Activated CD4-positive, alpha-beta T cell treated with anti-CD3 and anti-CD28 coated beads for 36 hours (primary cell): ENCODE measurements at regions not wholly inside any gene's neighbourhood (a gene's known extent, or its start where the extent isn't known, plus 50 kb on each side); places are given as distances from the start of the nearest gene placed in this dataset.

Experiments used
- ATAC-seq: fragments of 200-7000 bp; cut with Tn5 transposase; one replicate; pipeline ENCODE4 v1.10.0; 2021; ENCODE audit warnings: mild to moderate bottlenecking, moderate library complexity
- CTCF ChIA-PET: fragments of 350-600 bp; sonication (Branson Sonifier 250); formaldehyde crosslinking; loops from one replicate; lab custom pipeline; 2021; ENCODE audit warnings: antibody characterized with exemption; lab: Charles Lee
- POLR2A ChIA-PET: fragments of 350-600 bp; sonication (Branson Sonifier 250); formaldehyde crosslinking; loops from one replicate; lab custom pipeline; 2021; ENCODE audit warnings: antibody characterized with exemption, inconsistent platforms; lab: Charles Lee
- DNase-seq: peaks from one replicate; pipeline ENCODE4 v3.0.0-alpha.2; 2020
- H3K27ac Mint-ChIP-seq: one replicate; pipeline ENCODE4 v1.8.0; 2021; ENCODE audit warnings: mixed read lengths
- H3K27me3 Mint-ChIP-seq: one replicate; pipeline ENCODE4 v1.8.0; 2021; ENCODE audit warnings: mixed read lengths
- H3K36me3 Mint-ChIP-seq: one replicate; pipeline ENCODE4 v1.8.0; 2021; ENCODE audit warnings: low read depth, mixed read lengths
- H3K4me1 Mint-ChIP-seq: one replicate; pipeline ENCODE4 v1.8.0; 2021; ENCODE audit warnings: mixed read lengths
- H3K4me3 Mint-ChIP-seq: one replicate; pipeline ENCODE4 v1.8.0; 2021; ENCODE audit warnings: mild to moderate bottlenecking, moderate library complexity, mixed read lengths
- H3K9me3 Mint-ChIP-seq: one replicate; pipeline ENCODE4 v1.8.0; 2021; ENCODE audit warnings: low read depth, mixed read lengths
- intact Hi-C, 2 experiments: fragments of 100-400 bp; cut with DNase I in 1 of 2; cut with micrococcal nuclease in 1 of 2; formaldehyde crosslinking; loops; one replicate each; pipeline versions ENCODE4 v1.14.2 to v1.15.1; 2022 to 2024; cut with DNase I, micrococcal nuclease

DNA sequence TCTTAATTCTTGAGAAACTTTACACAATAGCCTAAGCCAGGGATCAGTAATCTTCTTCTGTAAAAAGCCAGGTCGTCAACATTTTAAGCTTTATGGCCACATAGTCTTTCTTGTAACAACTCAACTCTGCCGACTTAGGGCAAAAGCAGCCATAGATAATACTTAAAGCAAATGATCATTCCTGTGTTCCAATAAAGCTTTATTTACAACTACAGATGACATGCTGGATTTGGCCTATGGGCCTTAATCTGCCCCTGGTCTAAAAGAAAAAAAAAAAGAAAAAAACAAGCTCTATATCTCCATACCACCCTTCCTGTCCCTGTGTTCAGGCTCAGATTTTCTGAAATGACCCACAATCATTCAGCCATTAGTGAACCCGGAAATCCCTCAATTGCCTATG, 220.3 kb downstream of the ENC1 start:
- H3K27ac Mint-ChIP-seq = no peak overlapping the region
- ChIA-PET POLR2A (no interaction called here), CTCF (no interaction called here)
- H3K4me1 Mint-ChIP-seq = no peaks in the 10 kb centered on the region
- intact Hi-C loops = no loop called here
- no peaks in the 10 kb centered on the region for H3K36me3 Mint-ChIP-seq
- ATAC-seq = no peak
- H3K9me3 Mint-ChIP-seq = no peaks in the 10 kb centered on the region
- DNase-seq = no peak
- H3K4me3 Mint-ChIP-seq = no peak overlapping the region
- H3K27me3 Mint-ChIP-seq = peaks cover 2% of the 10 kb centered on the region

- DNase-seq = no peak
- peaks cover 2% of the 10 kb centered on the region for H3K27me3 Mint-ChIP-seq
- H3K4me1 Mint-ChIP-seq = no peaks in the 10 kb centered on the region
- ATAC-seq = no peak
- CTCF ChIA-PET = no interaction called here
- H3K36me3 Mint-ChIP-seq = no peaks in the 10 kb centered on the region
- no peaks in the 10 kb centered on the region for H3K9me3 Mint-ChIP-seq
- H3K27ac Mint-ChIP-seq = no peak overlapping the region
- intact Hi-C loops = no loop called here
- POLR2A ChIA-PET = no interaction called here
- H3K4me3 Mint-ChIP-seq = no peak overlapping the region
Observed at GRCh38 chr5:74419468-74419867, 221.1 kb downstream of the ENC1 start.

GRCh38 chr5:74418709-74419108, 221.8 kb downstream of the ENC1 start:
- ChIA-PET POLR2A (no interaction called here), CTCF (no interaction called here)
- Mint-ChIP-seq H3K4me1 (no peaks in the 10 kb centered on the region), H3K27me3 (peaks cover 2% of the 10 kb centered on the region), H3K36me3 (no peaks in the 10 kb centered on the region), H3K9me3 (no peaks in the 10 kb centered on the region), H3K27ac (no peak overlapping the region), H3K4me3 (no peak overlapping the region)
- ATAC-seq = no peak
- no peak for DNase-seq
- intact Hi-C loops = no loop called here

DNA sequence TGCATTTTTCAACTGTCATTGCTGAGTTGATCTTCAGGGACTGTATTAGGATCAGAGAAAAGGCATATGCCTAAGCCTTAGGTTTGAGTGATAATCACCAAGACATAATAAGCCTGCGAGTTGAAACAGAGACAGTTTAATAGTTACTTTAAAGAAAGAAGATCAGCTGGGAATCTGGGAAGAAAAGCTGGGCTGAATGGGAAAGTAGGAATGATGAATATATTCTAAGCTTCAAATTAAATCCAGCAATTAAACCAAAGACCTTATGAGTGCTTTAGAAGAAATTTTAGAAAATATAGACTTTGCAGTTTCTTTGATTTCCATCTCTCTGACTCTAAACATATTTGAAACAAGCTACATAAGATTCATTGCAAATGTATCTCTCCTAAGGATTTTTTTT, 222.3 kb downstream of the ENC1 start:
- ATAC-seq (no peak), DNase-seq (no peak)
- ChIA-PET POLR2A (no interaction called here), CTCF (no interaction called here)
- intact Hi-C loops = no loop called here
- no peaks in the 10 kb centered on the region for H3K4me1 Mint-ChIP-seq
- H3K27me3 Mint-ChIP-seq = peaks cover 2% of the 10 kb centered on the region
- H3K4me3 Mint-ChIP-seq = no peak overlapping the region
- no peak overlapping the region for H3K27ac Mint-ChIP-seq
- no peaks in the 10 kb centered on the region for H3K36me3 Mint-ChIP-seq
- no peaks in the 10 kb centered on the region for H3K9me3 Mint-ChIP-seq

DNA sequence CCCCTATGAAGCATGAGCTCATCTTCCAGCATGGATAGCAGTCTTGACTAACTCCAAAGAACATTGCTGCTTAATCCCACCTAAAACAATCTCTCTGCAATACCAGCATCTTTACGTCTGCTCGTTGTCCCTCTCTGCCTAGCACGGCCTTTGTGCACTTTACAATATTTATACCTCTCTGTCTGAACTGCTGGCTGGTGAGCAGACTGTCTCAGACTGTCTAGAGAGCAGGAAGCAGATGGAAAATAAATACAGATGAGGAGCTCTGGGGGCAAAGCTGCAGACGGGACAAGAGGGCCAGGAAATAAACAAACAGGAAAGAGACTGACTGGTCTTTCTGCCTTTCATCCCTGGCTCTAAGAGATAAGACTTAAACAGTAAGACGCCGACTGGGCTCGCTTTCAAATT, 224.8 kb downstream of the ENC1 start:
- Mint-ChIP-seq H3K4me1 (no peaks in the 10 kb centered on the region), H3K27ac (no peak overlapping the region), H3K4me3 (no peak overlapping the region), H3K9me3 (no peaks in the 10 kb centered on the region), H3K27me3 (peaks cover 3% of the 10 kb centered on the region), H3K36me3 (no peaks in the 10 kb centered on the region)
- DNase-seq = no peak
- no peak for ATAC-seq
- CTCF ChIA-PET = interaction anchor here (0.7 to 1.0 kb wide), 3 partner anchors 14 to 206 kb away, joined by 3 to 4 read pairs (median 3); no protein-coding TSS in a partner anchor
- POLR2A ChIA-PET = interaction anchor here (0.6 kb wide), 1 partner anchor 9 kb away, joined by 4 read pairs; no protein-coding TSS in a partner anchor
- intact Hi-C loops = no loop called here

DNA sequence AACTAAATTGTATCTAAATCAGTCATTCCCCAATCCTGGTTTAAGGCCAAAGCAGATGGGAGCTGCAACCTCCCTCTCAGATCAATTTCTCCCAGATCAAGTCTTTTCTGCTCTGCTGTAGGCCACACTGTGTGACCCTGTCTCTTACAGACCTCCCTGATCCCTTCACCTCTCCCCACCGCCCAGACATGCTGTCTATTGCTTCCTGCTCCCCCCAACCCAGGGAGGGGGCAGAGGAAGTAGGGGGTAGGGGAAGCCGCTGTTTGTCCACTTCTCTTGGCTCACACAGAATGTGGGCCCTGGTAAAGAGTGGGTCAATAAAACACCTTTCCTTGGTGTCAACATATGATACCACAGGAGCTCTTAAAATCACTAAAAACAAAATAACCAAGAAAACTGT, 226.3 kb downstream of the ENC1 start:
- CTCF ChIA-PET = no interaction called here
- no peak overlapping the region for H3K27ac Mint-ChIP-seq
- DNase-seq (no peak), ATAC-seq (no peak)
- no peaks in the 10 kb centered on the region for H3K4me1 Mint-ChIP-seq
- intact Hi-C loops = no loop called here
- H3K27me3 Mint-ChIP-seq = peaks cover 6% of the 10 kb centered on the region
- no peak overlapping the region for H3K4me3 Mint-ChIP-seq
- no peaks in the 10 kb centered on the region for H3K9me3 Mint-ChIP-seq
- H3K36me3 Mint-ChIP-seq = no peaks in the 10 kb centered on the region
- POLR2A ChIA-PET = no interaction called here

GRCh38 chr5:74413403-74414048, 227.0 kb downstream of the ENC1 start:
- CTCF ChIA-PET = no interaction called here
- H3K27me3 Mint-ChIP-seq = peaks cover 6% of the 10 kb centered on the region

GRCh38 chr5:74412066-74412465, 228.5 kb downstream of the ENC1 start:
- peaks cover 8% of the 10 kb centered on the region for H3K27me3 Mint-ChIP-seq
- no peaks in the 10 kb centered on the region for H3K9me3 Mint-ChIP-seq
- ATAC-seq = no peak
- intact Hi-C loops = no loop called here
- ChIA-PET POLR2A (no interaction called here), CTCF (no interaction called here)
- no peak overlapping the region for H3K4me3 Mint-ChIP-seq
- no peaks in the 10 kb centered on the region for H3K36me3 Mint-ChIP-seq
- H3K27ac Mint-ChIP-seq = no peak overlapping the region
- DNase-seq = no peak
- H3K4me1 Mint-ChIP-seq = no peaks in the 10 kb centered on the region

More at GRCh38 chr5:74413403-74414048, 227.0 kb downstream of the ENC1 start:
- no peaks in the 10 kb centered on the region for H3K9me3 Mint-ChIP-seq
- no peak for DNase-seq
- H3K27ac Mint-ChIP-seq = no peak overlapping the region
- no peaks in the 10 kb centered on the region for H3K4me1 Mint-ChIP-seq
- no peak overlapping the region for H3K4me3 Mint-ChIP-seq
- H3K36me3 Mint-ChIP-seq = no peaks in the 10 kb centered on the region
- POLR2A ChIA-PET = no interaction called here
- intact Hi-C loops = no loop called here
- no peak for ATAC-seq

DNA sequence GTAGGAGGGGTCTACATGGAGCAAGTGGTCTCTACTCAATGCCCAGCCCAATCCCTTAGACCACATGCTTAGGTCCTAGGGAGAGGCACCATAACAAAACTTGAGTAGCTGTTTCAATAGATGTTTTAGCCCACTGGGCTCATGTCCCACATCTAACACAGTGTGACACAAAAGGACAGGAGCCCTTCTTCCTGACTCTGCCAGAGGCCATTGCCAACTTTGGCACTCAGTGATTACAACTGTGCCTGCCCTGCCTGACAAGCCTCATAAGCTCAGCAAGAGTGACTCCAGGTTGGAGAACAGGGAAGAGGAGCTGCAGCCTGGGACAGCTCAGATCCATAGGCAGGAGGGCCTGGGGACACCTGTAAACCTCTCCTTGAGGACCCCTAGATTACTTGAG, 230.8 kb downstream of the ENC1 start:
- H3K36me3 Mint-ChIP-seq = no peaks in the 10 kb centered on the region
- CTCF ChIA-PET = no interaction called here
- no peaks in the 10 kb centered on the region for H3K9me3 Mint-ChIP-seq
- POLR2A ChIA-PET = no interaction called here
- intact Hi-C loops = no loop called here
- ATAC-seq = no peak
- peaks cover 10% of the 10 kb centered on the region for H3K27me3 Mint-ChIP-seq
- no peaks in the 10 kb centered on the region for H3K4me1 Mint-ChIP-seq
- H3K27ac Mint-ChIP-seq = no peak overlapping the region
- no peak overlapping the region for H3K4me3 Mint-ChIP-seq
- DNase-seq = no peak

DNA sequence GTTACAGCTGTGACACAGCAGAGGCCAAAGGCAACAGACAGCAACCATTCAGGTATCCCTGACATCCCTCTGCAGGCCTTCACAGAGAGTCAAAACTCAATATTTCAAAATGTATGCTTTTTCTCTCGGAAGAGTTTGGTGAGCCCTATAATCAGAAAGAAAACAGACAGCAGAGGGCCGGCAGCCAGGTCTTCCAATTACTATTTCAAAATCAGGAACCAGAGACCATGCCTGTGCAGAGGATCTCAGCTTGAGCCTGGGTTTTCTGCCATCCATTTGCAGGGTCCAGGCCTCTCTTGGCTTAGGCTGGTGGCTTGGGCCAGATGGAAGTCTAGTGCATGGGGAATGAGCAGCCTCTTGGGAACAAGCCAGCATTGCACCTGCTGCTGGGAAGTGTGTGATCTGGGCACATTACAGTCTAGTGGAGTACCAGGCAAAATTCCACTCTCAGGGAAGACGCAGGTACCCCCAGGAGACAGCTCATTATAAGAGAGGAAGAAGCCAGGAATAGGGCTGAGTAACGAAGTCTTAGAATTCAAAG, 231.3 kb downstream of the ENC1 start:
- Mint-ChIP-seq H3K27me3 (peaks cover 10% of the 10 kb centered on the region), H3K9me3 (no peaks in the 10 kb centered on the region), H3K36me3 (no peaks in the 10 kb centered on the region), H3K4me1 (no peaks in the 10 kb centered on the region), H3K4me3 (no peak overlapping the region), H3K27ac (no peak overlapping the region)
- DNase-seq (no peak), ATAC-seq (no peak)
- POLR2A ChIA-PET = no interaction called here
- CTCF ChIA-PET = no interaction called here
- intact Hi-C loops = no loop called here

DNA sequence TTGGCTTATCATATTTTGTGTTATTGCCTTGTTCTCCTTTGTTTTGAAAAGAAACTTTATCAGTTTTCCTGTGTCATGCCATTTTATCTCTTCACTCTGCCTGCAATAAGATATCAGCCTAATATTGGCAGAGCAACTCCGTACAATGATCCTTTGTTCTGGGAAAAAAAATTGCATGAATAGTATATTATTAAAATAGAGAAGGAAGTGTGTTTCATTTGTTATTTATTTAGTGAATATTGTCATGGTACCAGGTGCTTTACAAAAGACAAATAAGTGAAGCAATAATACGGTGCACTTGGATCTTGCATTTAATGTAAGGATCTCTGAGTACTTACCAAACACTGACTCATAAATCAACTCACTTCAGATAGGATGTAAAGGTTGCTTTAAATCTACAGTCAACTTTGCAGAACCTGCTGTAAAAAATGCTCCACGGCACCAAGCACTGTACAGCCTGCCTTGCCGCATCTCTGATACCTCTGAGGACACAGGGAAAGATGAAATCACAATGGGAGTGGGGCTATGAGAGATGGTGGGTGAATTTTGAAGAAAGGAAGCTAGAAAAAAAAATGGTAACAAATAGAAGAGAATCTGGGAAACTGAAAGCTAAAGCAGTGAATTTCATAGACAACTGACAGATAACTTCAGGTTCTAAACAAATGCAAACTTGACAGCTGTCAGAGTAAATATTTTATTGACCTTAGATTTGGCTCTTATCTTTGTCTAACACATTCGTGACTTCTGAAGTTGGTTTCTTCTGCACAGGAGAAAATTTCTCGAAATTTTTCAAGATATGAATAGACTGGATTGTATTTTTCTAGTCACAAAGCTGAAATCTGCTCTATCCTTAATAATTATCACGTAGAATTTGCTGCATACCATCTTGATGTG, 232.1 kb downstream of the ENC1 start:
- DNase-seq = no peak
- peaks cover 4% of the 10 kb centered on the region for H3K4me1 Mint-ChIP-seq
- H3K9me3 Mint-ChIP-seq = no peaks in the 10 kb centered on the region
- no peak overlapping the region for H3K27ac Mint-ChIP-seq
- POLR2A ChIA-PET = no interaction called here
- H3K4me3 Mint-ChIP-seq = no peak overlapping the region
- CTCF ChIA-PET = no interaction called here
- no peak for ATAC-seq
- no peaks in the 10 kb centered on the region for H3K36me3 Mint-ChIP-seq
- intact Hi-C loops = no loop called here
- H3K27me3 Mint-ChIP-seq = peaks cover 10% of the 10 kb centered on the region

- ChIA-PET CTCF (interaction anchor here (0.7 kb wide), 1 partner anchor 225 kb away, joined by 3 read pairs; no protein-coding TSS in a partner anchor), POLR2A (interaction anchor here (1.0 kb wide), 1 partner anchor 8 kb away, joined by 4 read pairs; no protein-coding TSS in a partner anchor)
- peaks cover 10% of the 10 kb centered on the region for H3K27me3 Mint-ChIP-seq
- H3K9me3 Mint-ChIP-seq = no peaks in the 10 kb centered on the region
- no peaks in the 10 kb centered on the region for H3K36me3 Mint-ChIP-seq
- peaks cover 8% of the 10 kb centered on the region for H3K4me1 Mint-ChIP-seq
- H3K27ac Mint-ChIP-seq = no peak overlapping the region
- H3K4me3 Mint-ChIP-seq = no peak overlapping the region
- ATAC-seq (no peak), DNase-seq (no peak)
- intact Hi-C loops = no loop called here
Observed at GRCh38 chr5:74407701-74408100, 232.8 kb downstream of the ENC1 start.
